ENCODE measurements at regions not wholly inside any gene's neighbourhood (a gene's known extent, or its start where the extent isn't known, plus 50 kb on each side); places are given as distances from the start of the nearest gene placed in this dataset.
"Not testable (repeated sequence)": the region's sequence is repeated elsewhere in the genome, so short reads cannot be mapped to it uniquely, and the experiment has no call there.

DNA sequence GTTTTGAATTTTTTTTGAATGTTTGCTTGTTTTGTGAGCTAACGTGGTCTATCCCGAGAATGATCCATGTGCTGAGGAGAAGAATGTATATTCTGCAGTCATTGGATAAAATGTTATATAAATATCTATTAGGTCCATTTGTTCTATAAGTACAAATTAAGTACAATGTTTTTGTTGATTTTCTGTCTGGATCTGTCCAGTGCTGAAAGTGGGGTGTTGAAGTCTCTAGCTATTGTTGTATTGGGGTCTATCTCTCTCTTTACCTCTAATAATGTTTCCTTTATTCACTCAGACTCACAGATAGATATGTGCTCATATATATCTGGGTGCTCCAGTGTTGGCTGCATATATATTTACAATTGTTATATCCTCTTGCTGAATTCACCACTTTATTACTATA lies 144.8 kb upstream of the SETMAR start:
- no peak for DNase-seq

DNA sequence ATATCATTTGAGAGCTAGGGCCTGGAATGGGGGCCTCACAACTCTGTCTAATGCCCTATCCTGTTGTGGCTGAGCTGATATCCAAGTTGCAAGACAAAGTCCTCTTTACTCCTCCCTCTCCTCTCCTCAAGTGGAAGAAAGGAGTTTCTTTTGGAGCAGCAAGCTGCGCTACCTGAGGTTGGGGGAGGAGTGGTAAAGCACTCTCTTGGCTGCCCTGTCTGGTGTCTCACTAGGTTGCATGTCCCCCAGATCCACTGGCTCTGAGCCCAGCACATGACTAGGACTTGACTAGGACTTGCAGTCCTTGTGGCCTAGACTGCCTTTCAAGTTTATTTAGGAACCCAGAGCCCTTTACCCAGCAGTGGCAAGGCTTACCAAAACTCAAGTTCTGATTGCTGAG lies 141.1 kb upstream of the SETMAR start:
- DNase-seq, result no peak

DNA sequence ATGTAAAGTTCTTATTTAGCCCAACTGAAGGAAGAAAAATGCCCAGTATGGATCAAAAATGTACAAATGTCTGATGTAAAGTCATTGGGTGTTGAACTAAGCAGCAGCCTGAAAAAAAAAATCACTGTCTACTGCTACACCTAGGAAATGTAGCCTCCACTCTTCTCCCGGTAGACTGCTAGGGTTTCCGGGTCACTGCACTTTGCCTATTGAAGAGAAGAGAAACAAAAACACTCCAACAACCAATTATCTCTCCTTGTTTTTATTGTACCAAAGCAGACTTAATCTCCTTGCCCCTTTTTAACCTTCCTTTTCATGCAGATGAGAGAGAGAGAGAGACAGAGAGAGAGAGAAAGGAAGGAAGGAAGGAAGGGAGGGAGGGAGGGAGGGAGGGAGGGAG lies 140.2 kb upstream of the SETMAR start:
- no peak for DNase-seq

DNA sequence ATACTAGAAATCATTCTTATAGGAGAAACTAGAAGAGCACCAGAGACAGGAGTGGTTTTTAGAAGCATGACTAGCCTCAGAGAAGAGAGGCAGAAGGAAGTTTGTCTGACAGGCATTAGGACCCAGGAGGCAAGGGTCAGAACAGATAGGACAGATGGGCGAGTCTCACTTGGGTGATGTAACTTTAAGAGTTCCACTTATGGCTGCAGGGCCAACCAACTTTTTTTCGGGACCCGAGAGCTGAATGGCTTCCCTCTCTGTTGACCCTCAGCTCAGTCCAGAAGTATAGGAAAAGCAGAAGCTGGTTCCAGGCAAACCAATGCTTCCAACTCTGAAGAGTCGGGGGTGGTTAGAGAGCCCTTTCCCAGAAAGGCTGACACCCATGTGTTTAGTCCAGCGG lies 136.6 kb upstream of the SETMAR start:
- no peak for DNase-seq

DNA sequence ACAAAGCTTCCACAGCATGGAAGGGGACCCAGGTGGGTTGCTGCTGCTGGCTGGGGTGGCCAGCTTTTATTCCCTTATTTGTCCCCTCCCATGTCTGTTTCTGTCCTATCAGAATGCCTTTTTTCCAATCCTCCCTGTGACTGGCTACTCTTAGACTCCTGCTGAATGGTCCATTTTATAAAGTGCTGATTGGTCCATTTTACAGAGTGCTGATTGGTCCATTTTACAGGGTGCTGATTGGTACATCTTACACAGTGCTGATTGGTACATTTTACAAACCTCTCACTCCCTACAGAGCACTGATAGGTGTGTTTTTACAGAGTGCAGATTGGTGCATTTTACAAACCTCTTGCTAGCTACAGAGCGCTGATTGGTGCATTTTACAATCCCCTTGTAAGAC lies 135.9 kb upstream of the SETMAR start:
- not testable (repeated sequence) for DNase-seq

DNA sequence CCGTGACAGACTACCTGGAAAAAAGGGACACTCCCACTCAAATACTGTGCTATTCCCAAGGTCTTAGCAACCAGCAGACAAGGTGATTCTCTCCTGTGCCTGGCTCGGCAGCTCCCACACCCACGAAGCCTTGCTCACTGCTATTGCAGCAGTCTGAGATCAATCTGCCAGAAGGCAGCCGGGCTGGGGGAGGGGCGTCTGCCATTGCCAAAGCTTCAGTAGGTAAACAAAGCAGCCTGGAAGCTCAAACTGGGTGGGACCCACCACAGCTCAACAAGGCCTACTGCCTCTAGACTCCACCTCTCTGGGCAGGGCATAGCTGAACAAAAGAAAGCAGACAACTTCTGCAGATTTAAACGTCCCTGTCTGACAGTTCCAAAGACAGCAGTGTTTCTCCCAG lies 128.4 kb upstream of the SETMAR start:
- no peak for DNase-seq

DNA sequence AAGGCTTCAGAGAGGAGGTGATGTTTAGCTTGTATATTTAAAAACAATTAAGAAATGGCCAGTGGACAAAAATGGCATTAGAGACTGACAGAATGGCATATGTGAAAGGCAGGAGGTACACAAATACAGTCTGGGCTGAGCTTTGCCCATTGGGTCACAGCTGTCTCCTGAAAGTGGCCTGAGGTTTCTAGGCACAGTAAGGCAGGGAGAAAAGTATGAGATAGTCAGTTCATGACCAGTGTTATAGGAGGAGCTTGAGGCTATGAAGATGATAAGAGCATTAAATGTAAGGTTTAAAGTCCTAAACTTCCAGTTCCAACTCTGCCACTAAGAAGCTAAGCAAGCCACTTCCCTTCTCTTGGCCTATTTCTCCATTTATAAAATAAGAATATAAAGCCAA lies 111.2 kb upstream of the SETMAR start:
- no peak for DNase-seq

DNA sequence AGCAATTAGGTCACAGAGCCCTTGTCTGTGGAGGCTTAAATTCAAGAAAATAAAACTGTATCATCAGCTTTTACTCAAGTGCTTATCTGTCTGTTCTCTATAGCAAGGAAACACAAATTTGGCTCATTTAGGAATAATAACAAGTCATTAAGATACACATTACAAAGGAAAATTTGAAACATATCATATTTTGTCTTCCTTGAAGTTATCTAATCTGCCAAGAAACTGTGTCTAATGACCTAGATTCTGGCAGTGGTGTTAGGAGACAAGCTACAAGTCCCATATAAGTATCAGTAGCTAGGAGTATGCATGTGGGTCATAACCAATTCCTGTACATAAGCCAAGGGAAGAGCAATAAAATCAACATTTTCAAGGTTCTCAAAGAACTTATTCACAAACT lies 108.2 kb upstream of the SETMAR start:
- no peak for DNase-seq

DNA sequence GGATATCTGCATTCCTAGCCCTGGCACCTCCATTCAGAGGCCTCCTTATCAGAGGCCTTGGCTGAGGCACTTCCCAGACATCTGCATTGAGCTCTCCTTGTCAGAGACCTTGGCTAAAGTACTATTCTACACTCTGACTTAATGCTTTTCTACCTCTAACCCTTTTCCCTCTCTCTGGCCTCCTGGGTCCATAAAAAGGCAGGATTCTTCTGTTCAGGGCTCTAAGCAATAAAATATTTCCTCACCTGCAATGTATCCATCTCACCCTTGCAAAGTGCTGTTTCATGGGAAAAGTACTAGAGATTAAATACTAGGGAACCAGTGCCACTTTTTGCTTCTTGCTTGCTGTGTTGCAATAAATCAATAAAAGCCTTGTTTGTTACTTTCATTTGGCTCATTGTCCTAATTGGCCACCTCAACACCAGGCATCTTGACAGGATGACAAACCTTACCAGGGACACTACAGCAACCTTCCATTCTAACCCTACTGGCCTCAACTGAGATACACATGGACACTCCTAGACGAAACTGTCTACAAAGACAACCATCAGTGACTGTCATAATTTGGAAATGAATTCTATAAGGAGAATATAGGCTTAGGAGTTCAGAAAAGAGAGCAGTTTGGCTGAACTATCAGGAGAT lies 106.5 kb upstream of the SETMAR start:
- no peak for DNase-seq

DNA sequence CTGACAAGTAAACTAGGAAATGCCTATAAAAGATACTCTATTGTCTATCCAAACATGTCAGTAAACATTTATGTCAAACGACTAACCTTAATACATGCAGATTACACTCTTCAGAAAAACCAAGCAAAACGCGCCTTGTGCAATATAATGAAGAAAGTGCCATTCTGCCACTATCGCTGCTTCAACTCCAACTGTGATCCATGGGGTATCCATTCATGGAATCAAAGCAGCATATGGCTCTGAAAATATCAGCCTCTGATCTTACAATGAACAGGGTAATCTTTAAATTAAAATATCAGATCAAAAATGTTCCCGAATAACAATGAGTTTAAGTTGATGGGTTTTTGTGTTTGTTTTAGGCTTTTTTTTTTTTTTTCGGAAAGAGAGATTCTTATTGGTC lies 105.5 kb upstream of the SETMAR start:
- no peak for DNase-seq

DNA sequence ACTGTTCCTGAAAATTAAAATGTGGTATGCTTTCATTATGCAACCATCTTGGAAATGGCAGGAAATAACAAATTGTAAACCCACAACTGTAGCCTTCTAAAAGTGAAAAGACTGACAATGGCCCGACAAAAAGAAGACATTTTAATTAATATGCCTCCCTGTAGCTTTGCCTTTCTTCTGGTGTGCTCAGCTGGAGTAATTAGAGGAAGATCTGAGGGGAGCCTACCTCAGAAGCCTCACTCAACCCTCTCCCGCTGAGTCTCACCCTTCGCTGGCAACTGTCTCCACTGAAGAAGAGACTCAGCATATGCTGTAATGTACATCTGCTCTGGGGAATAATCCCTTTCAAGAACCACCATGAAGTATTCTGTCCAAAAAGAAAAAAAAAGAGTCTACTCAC lies 104.7 kb upstream of the SETMAR start:
- DNase-seq, result no peak

DNA sequence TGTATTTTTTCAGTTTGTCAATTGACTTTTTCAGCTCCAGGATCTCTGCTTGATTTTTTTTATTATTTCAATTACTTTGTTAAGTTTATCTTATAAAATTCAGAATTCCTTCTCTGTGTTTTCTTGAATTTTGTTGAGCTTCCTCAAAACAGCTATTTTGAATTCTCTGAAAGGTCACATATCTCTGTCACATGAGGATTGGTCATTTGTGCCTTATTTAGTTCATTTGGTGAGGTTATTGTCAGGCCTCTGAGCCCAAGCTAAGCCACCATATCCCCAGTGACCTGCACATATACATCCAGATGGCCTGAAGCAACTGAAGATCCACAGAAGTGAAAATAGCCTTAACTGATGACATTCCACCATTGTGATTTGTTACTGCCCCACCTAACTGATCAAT lies 98.4 kb upstream of the SETMAR start:
- not testable (repeated sequence) for DNase-seq

DNA sequence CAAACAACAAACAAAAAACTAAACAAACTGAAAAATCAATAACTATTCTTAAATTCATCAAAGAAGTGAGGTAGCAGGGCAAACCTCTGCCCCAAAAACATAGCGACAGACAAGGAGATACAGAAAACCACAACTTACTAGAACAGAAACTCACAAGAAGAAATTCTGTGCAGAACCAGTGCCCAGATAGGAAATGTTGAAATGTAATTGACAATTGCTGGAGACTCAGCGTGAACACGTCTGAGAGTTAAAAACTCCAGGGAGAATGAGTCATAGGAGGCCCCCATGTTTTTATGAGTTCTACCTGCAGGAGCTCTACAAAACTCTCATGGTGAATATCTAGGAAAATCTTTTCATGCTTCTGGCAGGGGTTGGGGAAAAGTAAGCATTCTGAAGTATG lies 95.5 kb upstream of the SETMAR start:
- DNase-seq, result no peak

DNA sequence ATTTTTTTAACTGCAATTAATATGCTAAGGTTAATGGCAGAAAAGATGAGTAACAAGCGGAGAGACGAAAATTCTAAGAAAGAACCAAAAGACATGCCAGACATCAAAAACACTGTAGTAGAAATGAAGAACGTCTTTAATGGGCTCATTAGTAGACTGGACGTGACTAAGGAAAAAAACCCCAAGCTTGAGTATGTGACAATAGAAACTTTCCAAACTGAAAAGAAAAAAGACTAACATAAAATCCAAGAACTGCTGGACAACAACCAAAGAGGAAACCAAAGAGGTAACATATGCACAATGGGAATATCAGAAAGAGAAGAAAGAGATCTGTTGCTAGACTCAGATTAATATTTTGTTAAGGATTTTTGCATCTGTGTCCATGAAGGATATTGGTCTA lies 94.6 kb upstream of the SETMAR start:
- no peak for DNase-seq

DNA sequence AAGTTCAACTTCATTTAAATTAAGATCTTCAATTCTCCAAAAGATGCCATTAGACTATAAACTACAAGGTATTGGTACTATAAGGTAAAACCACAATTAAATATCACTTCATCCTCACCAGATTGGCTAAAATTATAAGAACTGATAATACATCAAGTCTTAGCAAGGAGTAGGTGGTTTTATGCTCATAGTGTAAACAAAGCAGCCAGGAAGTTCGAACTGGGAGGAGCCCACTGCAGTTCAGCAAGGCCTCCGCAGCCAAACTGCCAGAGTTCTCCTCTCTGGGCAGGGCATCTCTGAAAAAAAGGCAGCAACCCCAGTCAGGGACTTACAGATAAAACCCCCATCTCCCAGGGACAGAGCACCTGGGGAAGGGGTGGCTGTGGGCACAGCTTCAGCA lies 91.6 kb upstream of the SETMAR start:
- no peak for DNase-seq

DNA sequence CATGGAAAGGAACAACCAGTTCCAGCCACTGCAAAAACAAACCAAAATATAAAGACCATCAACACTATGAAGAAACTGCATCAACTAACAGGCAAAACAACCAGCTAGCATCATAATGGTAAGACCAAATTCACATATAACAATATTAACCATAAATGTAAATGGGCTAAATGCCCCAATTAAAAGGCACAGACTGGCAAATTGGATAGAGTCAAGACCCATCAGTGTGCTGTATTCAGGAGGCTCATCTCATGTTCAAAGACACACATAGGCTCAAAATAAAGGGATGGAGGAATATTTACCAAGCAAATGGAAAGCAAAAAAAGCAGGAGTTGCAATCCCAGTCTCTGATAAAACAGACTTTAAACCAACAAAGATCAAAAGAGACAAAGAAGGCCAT lies 89.7 kb upstream of the SETMAR start:
- not testable (repeated sequence) for DNase-seq

DNA sequence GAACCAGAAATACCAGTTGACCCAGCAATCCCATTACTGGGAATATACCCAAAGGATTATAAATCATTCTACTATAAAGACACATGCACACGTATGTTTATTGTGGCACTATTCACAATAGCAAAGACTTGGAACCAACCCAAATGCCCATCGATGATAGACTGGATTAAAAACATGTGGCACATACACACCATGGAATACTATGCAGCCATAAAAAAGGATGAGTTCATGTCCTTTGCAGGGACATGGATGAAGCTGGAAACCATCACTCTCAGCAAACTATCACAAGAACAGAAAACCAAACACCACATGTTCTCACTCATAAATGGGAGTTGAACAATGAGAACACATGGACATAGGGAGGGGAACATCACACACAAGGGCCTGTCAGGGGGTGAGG lies 86.2 kb upstream of the SETMAR start:
- not testable (repeated sequence) for DNase-seq

DNA sequence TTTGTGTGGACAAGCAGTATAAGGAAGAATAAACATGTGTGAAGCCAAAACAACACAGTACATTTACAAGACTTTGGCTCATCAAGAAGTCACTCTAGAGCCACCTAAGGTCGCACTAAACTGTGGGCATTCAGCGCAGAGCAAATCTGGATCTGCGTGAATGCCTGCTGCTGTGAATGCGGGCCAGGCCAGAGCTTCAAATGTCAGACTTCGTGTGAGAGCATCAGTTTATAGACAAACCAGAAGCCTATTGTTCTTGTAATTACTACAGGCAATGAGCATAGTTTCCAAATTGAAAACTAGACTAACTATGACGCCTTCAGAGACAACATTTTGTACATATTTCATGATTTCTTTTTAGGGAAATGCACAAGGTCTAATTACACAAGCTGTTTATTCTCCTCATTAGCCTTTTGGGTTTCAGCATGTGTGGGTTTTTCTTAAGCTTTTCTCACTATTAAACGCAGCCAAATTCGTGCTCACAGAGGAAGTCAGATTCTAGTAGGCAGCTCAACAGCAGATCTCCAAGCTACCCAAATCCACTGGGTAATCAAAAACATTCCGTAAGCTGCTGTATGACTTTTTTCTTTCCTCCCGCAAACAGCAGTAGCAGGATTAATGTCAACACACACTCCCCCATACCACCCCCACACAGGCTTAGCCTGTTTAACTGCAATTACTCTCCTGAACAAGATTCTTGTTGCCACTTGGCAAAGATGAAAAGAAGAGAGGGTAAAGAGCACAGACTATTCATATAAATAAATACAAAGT lies 84.5 kb upstream of the SETMAR start:
- DNase-seq, result no peak

DNA sequence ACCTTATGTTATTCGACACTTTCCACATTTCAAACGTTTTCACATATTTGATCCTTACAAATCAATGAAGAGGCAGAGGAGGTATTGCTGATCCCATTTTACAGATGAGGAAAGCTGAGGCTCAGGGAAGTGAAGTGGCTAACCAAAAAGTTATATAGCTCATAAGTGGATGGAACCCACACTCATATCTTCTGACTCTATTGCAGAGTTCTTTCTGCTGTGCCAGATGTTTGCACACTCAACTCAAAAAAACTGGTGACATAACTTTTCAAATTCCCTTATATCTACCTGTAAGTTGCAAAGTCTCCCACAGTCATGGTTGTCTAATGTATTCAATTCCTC lies 84.0 kb upstream of the SETMAR start:
- no peak for DNase-seq

DNA sequence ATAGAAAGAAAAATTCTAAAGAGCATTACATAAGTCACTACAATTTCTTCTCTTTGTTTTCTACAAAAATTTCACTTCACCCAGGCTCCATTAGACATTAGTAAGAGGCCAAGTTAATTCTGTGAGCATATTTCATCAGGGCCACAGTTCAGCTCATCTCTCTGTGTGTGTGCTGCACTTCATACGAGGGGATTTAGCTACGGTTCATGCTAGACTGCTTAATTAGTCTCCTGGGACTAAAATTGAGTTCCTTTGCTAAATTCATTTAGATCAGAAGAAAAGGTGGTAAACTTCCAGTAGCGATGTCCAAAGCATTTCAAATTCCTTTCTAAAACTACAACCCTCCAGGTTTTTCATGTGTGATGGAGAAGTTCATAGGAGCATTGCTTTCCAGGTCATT lies 83.1 kb upstream of the SETMAR start:
- no peak for DNase-seq

DNA sequence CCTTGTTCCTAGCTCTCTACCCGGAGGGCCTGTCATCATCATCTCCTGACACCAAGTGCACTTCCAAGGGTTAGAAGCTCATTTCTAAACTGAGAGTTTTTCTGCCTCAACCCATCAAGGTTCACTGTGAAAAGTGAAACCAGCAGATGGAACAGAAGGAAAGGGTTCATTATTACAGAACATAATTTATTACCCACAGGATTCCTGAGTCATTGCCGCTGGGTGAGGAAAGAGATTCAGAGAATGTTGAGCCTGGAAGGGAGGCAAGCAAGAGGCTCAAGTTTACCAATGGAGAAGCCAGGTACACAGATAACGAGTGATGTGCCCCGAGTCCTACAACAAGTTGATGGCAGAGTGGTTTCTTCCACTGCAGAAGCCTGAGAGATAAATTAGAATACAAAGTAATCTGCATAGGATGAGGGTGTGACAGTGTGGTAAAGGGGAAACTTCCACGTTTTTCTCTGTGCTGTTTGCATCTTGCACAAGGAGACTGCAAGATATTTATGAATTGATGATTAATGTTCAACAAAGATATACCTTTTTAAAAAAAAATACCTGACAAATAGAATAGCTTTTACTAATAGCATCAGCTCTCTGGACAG lies 80.5 kb upstream of the SETMAR start:
- DNase-seq, result no peak

DNA sequence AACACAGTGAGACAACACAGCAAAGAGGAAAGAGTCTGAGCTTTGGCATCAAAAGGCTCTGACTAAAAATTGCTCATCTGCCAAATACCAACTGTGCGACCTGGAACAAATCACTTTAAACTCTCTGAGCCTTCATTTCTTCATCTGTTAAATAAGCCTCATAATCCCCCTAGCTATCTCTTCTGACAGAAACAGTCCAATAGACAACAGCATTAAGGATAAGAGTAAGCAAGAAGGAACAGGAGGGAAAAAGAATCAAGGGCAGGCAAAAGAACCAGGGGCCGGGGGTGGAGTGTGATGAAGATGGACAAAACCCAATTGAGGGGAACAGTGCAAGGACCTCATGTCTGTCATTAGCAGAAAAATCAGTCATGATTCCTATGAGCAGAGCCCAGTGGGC lies 79.4 kb upstream of the SETMAR start:
- no peak for DNase-seq

DNA sequence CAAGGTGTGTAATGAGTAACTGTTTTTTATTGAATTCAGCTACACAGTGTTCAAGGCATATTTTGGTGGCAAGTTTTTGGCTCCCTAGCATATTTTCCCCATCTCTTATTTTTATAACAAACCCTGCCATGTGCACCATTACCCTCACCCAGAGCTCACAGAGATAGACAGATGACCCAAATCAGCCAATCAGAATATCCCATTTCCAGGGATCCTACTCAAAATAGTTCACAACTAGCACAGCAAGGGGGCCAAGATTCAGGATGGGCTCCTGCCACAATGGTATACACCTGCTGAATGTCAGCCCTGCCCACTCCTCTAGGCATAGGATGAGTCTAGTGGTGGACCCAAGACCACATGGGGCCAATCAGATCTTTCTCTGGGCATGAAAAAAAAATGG lies 78.8 kb upstream of the SETMAR start:
- no peak for DNase-seq

DNA sequence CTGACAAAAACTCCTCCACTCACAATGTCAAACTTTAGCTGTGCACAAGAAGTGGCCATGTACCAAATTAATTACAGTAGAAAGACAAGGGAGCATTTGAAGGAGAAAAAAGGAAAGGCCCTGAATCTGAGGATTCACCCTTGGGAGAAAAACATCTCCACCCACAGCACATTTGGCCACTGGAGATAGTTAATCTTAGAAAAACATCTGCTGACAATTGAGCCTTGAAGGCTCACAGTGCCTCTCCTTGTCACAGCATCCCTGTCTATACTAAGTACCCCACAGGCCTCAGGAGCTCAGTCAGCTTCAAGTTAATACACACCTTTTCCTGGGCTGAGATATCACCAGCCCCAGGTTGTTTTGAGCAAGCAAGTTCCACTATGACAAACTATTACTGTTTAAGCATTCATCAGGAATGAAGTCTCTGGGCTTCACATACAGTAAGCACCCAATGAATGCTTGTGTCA lies 78.1 kb upstream of the SETMAR start:
- no peak for DNase-seq

DNA sequence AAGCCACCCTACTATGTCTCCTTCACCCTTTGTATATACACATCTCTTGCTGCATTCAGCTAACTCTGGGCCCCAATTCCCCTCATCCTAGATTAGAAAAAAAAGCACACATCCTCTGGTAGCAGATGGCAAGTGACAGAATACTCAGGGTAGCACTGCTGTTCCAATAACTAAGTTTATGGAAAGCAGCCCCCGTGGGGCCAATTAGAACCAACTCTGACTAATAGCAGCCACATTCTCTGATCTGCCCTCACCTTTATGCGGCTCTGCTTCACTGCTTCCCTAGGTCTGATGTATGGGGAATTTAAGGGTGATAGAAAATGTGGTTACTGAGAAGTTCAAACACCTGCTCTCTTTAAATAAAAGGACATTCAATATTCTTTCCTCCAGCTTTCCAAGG lies 74.9 kb upstream of the SETMAR start:
- no peak for DNase-seq

Measured in RPMI8226 (cell line).